ENCODE measurements at regions not wholly inside any gene's neighbourhood (a gene's known extent, or its start where the extent isn't known, plus 50 kb on each side); places are given as distances from the start of the nearest gene placed in this dataset.

GRCh38 chr7:152905949-152906348 lies 146.4 kb downstream of the ACTR3B start:
- ATAC-seq (no peak), DNase-seq (no peak)
- intact Hi-C loops (cut with DNase I; ENCODE audit: low total_unique reads): no loop called here
- no peaks in the 10 kb centered on the region for H3K36me3 ChIP-seq
- H3K9me3 ChIP-seq: no peaks in the 10 kb centered on the region
- no peaks in the 10 kb centered on the region for H3K4me1 ChIP-seq
- TF ChIP-seq POLR2A (IDR thresholded peaks at IDR 0.05): no peak
- TF ChIP-seq CTCF (IDR thresholded peaks at IDR 0.05 in 4 of 5, conservative IDR thresholded peaks at IDR 0.05 in 1 of 5): no peak
- in situ Hi-C loops (cut with MboI; ENCODE audit: low sequenced_read_pairs in 4 of 4): no loop called here
- no peak overlapping the region for H3K27ac ChIP-seq
- H3K27me3 ChIP-seq: no peaks in the 10 kb centered on the region
- H3K4me3 ChIP-seq: no peak overlapping the region

- intact Hi-C loops (cut with DNase I; ENCODE audit: low total_unique reads): no loop called here
- TF ChIP-seq POLR2A (IDR thresholded peaks at IDR 0.05) (no peak), CTCF (IDR thresholded peaks at IDR 0.05 in 4 of 5, conservative IDR thresholded peaks at IDR 0.05 in 1 of 5) (no peak)
- no peak for DNase-seq
- no peak overlapping the region for H3K4me3 ChIP-seq
- in situ Hi-C loops (cut with MboI; ENCODE audit: low sequenced_read_pairs in 4 of 4): no loop called here
- H3K9me3 ChIP-seq: no peaks in the 10 kb centered on the region
- H3K27ac ChIP-seq: no peak overlapping the region
- no peaks in the 10 kb centered on the region for H3K4me1 ChIP-seq
- H3K27me3 ChIP-seq: no peaks in the 10 kb centered on the region
- no peak for ATAC-seq
- H3K36me3 ChIP-seq: no peaks in the 10 kb centered on the region
Measured at GRCh38 chr7:152907042-152907761, 147.7 kb downstream of the ACTR3B start.

- H3K4me1 ChIP-seq: no peaks in the 10 kb centered on the region
- no peak overlapping the region for H3K27ac ChIP-seq
- H3K27me3 ChIP-seq: no peaks in the 10 kb centered on the region
- no peaks in the 10 kb centered on the region for H3K36me3 ChIP-seq
- TF ChIP-seq CTCF (IDR thresholded peaks at IDR 0.05 in 4 of 5, conservative IDR thresholded peaks at IDR 0.05 in 1 of 5) (no peak), POLR2A (IDR thresholded peaks at IDR 0.05) (no peak)
- intact Hi-C loops (cut with DNase I; ENCODE audit: low total_unique reads): no loop called here
- no peaks in the 10 kb centered on the region for H3K9me3 ChIP-seq
- no peak overlapping the region for H3K4me3 ChIP-seq
- DNase-seq (no peak), ATAC-seq (no peak)
- in situ Hi-C loops (cut with MboI; ENCODE audit: low sequenced_read_pairs in 4 of 4): no loop called here
Measured at GRCh38 chr7:152909280-152909679, 149.7 kb downstream of the ACTR3B start.

- Histone ChIP-seq H3K4me1 (no peaks in the 10 kb centered on the region), H3K36me3 (no peaks in the 10 kb centered on the region), H3K9me3 (no peaks in the 10 kb centered on the region), H3K27ac (no peak overlapping the region), H3K4me3 (no peak overlapping the region), H3K27me3 (no peaks in the 10 kb centered on the region)
- ATAC-seq (no peak), DNase-seq (no peak)
- intact Hi-C loops (cut with DNase I; ENCODE audit: low total_unique reads) (no loop called here), in situ Hi-C loops (cut with MboI; ENCODE audit: low sequenced_read_pairs in 4 of 4) (no loop called here)
- TF ChIP-seq POLR2A (IDR thresholded peaks at IDR 0.05) (no peak), CTCF (IDR thresholded peaks at IDR 0.05 in 4 of 5, conservative IDR thresholded peaks at IDR 0.05 in 1 of 5) (no peak)
Measured at GRCh38 chr7:152909683-152910544, 150.4 kb downstream of the ACTR3B start.

All from gastrocnemius medialis (tissue), 4 donors.